ENCODE measurements at regions not wholly inside any gene's neighbourhood (a gene's known extent, or its start where the extent isn't known, plus 50 kb on each side); places are given as distances from the start of the nearest gene placed in this dataset.

- TF ChIP-seq TEAD4 (IDR thresholded peaks at IDR 0.05) (no peak), CEBPB (IDR thresholded peaks at IDR 0.05) (no peak), EP300 (IDR thresholded peaks at IDR 0.05; ENCODE audit: borderline replicate concordance) (no peak), ZBTB7A (IDR thresholded peaks at IDR 0.05; ENCODE audit: low read depth) (no peak), CREB1 (IDR thresholded peaks at IDR 0.05; ENCODE audit: low read depth) (no peak), FOXM1 (IDR thresholded peaks at IDR 0.05; ENCODE audit: borderline replicate concordance, low read depth) (no peak), NFIC (IDR thresholded peaks at IDR 0.05) (no peak), RAD21 (IDR thresholded peaks at IDR 0.05; ENCODE audit: low read depth) (no peak), TAF1 (IDR thresholded peaks at IDR 0.05; ENCODE audit: low read depth) (no peak), TCF12 (IDR thresholded peaks at IDR 0.05; ENCODE audit: low read depth) (no peak), MAX (IDR thresholded peaks at IDR 0.05) (no peak), YY1 (IDR thresholded peaks at IDR 0.05; ENCODE audit: low read depth) (no peak), USF1 (IDR thresholded peaks at IDR 0.05) (no peak), EGR1 (IDR thresholded peaks at IDR 0.05) (no peak), REST (IDR thresholded peaks at IDR 0.05; ENCODE audit: low read depth) (no peak)
Observed at GRCh38 chr4:156581282-156582063, 390.1 kb downstream of the PDGFC start.

- TF ChIP-seq ZBTB7A (IDR thresholded peaks at IDR 0.05; ENCODE audit: low read depth) = no peak
- no peak for TF ChIP-seq TEAD4 (IDR thresholded peaks at IDR 0.05)
- no peak for TF ChIP-seq NFIC (IDR thresholded peaks at IDR 0.05)
Observed at GRCh38 chr4:156578713-156579112, 392.9 kb downstream of the PDGFC start.

- TF ChIP-seq MAX (IDR thresholded peaks at IDR 0.05) (no peak), ZBTB7A (IDR thresholded peaks at IDR 0.05; ENCODE audit: low read depth) (no peak), REST (IDR thresholded peaks at IDR 0.05; ENCODE audit: low read depth) (no peak), CEBPB (IDR thresholded peaks at IDR 0.05) (no peak), EGR1 (IDR thresholded peaks at IDR 0.05) (no peak), FOXM1 (IDR thresholded peaks at IDR 0.05; ENCODE audit: borderline replicate concordance, low read depth) (no peak), TAF1 (IDR thresholded peaks at IDR 0.05; ENCODE audit: low read depth) (no peak), EP300 (IDR thresholded peaks at IDR 0.05; ENCODE audit: borderline replicate concordance) (no peak), TEAD4 (IDR thresholded peaks at IDR 0.05) (no peak)
Observed at GRCh38 chr4:156578005-156578404, 393.6 kb downstream of the PDGFC start.

- TF ChIP-seq RAD21 (IDR thresholded peaks at IDR 0.05; ENCODE audit: low read depth) (no peak), ZBTB7A (IDR thresholded peaks at IDR 0.05; ENCODE audit: low read depth) (no peak), EP300 (IDR thresholded peaks at IDR 0.05; ENCODE audit: borderline replicate concordance) (no peak), USF1 (IDR thresholded peaks at IDR 0.05) (no peak)
Observed at GRCh38 chr4:156576946-156577345, 394.7 kb downstream of the PDGFC start.

- TF ChIP-seq USF1 (IDR thresholded peaks at IDR 0.05) (no peak), CEBPB (IDR thresholded peaks at IDR 0.05) (no peak), EGR1 (IDR thresholded peaks at IDR 0.05) (no peak), REST (IDR thresholded peaks at IDR 0.05; ENCODE audit: low read depth) (no peak), TAF1 (IDR thresholded peaks at IDR 0.05; ENCODE audit: low read depth) (no peak), FOXM1 (IDR thresholded peaks at IDR 0.05; ENCODE audit: borderline replicate concordance, low read depth) (no peak), CREB1 (IDR thresholded peaks at IDR 0.05; ENCODE audit: low read depth) (no peak), TEAD4 (IDR thresholded peaks at IDR 0.05) (no peak), ZBTB7A (IDR thresholded peaks at IDR 0.05; ENCODE audit: low read depth) (no peak), NFIC (IDR thresholded peaks at IDR 0.05) (no peak), MAX (IDR thresholded peaks at IDR 0.05) (no peak), YY1 (IDR thresholded peaks at IDR 0.05; ENCODE audit: low read depth) (no peak), TCF12 (IDR thresholded peaks at IDR 0.05; ENCODE audit: low read depth) (no peak), EP300 (IDR thresholded peaks at IDR 0.05; ENCODE audit: borderline replicate concordance) (no peak), RAD21 (IDR thresholded peaks at IDR 0.05; ENCODE audit: low read depth) (no peak)
Observed at GRCh38 chr4:156575430-156576073, 396.0 kb downstream of the PDGFC start.

Data from Ishikawa (cell line).